SH-SY5Y (cell line): ENCODE measurements at regions not wholly inside any gene's neighbourhood (a gene's known extent, or its start where the extent isn't known, plus 50 kb on each side); places are given as distances from the start of the nearest gene placed in this dataset.

ENCODE experiments used
- GATA2 ChIP-seq: IDR thresholded peaks from 2 replicates; pipeline ENCODE4 v1.6.1; 2011; ENCODE audit warnings: mild to moderate bottlenecking, low read depth, low read length
- GATA3 ChIP-seq: IDR thresholded peaks from 2 replicates; pipeline ENCODE4 v1.6.1; 2011; ENCODE audit warnings: low read depth, mild to moderate bottlenecking, low read length, moderate library complexity

DNA sequence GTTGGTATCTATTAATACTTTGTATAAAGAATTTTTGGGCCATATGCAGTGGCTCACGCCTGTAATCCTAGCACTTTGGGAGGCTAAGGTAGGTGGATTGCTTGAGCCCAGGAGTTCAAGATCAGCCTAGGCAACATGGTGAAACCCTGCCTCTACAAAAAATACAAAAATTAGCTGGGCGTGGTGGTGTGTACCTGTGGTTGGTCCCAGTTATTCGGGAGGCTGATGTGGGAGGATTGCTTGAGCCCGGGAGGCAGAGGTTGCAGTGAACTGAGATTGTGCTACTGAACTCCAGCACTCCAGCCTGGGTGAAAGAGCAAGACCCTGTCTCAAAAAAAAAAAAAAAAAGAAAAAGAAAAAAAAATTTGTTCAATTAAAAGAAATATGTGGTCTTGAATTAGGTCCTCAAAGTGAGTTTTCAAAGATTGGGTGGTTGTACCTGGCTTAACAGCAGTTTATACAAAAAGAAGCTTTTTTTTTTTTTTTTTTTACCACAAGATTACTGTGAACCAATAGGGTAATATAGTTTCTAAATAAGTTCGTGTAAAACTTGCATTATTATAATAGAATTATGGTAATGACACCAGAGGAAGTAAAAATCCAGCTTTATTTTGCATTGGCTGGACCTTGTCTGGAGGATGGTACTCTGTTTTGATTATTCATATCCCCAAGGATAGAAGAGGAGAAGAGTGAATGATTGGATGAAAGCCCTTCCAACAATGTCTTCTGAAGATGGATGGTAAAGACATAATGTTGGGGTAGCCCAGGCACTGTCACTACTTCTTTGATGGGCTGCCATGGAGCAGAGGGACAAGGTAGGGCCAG, 210.3 kb downstream of the MYCN start:
- no peak for TF ChIP-seq GATA2
- TF ChIP-seq GATA3 = no peak
